ENCODE measurements at regions not wholly inside any gene's neighbourhood (a gene's known extent, or its start where the extent isn't known, plus 50 kb on each side); places are given as distances from the start of the nearest gene placed in this dataset.

DNA sequence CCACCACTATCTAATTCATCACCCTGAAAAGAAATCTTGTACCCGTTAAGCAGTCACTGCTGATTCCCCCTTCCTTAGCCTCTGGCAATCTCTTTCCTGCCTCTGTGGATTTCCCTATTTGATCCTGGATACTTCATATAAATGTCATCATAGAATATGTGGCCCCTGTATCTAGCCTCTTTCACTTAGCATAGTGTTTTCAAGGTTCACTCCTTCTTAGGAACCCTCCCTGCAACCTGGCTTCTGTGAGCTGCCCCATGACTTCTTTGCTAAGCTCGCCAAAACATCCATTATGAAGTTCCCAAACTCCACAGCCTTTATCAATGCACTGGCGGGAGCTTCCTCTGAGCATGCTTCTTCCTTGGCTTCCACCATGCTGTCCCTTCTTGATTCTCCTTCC is 70.8 kb upstream of the PDZD8 start:
- TF ChIP-seq POLR2AphosphoS5 (IDR thresholded peaks at IDR 0.05; ENCODE audit: low read depth): no peak
- TF ChIP-seq, protein P1, sequence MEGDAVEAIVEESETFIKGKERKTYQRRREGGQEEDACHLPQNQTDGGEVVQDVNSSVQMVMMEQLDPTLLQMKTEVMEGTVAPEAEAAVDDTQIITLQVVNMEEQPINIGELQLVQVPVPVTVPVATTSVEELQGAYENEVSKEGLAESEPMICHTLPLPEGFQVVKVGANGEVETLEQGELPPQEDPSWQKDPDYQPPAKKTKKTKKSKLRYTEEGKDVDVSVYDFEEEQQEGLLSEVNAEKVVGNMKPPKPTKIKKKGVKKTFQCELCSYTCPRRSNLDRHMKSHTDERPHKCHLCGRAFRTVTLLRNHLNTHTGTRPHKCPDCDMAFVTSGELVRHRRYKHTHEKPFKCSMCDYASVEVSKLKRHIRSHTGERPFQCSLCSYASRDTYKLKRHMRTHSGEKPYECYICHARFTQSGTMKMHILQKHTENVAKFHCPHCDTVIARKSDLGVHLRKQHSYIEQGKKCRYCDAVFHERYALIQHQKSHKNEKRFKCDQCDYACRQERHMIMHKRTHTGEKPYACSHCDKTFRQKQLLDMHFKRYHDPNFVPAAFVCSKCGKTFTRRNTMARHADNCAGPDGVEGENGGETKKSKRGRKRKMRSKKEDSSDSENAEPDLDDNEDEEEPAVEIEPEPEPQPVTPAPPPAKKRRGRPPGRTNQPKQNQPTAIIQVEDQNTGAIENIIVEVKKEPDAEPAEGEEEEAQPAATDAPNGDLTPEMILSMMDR (conservative IDR thresholded peaks at IDR 0.05; ENCODE audit: low read depth in 2 of 2): no peak
- TF ChIP-seq, protein P2, sequence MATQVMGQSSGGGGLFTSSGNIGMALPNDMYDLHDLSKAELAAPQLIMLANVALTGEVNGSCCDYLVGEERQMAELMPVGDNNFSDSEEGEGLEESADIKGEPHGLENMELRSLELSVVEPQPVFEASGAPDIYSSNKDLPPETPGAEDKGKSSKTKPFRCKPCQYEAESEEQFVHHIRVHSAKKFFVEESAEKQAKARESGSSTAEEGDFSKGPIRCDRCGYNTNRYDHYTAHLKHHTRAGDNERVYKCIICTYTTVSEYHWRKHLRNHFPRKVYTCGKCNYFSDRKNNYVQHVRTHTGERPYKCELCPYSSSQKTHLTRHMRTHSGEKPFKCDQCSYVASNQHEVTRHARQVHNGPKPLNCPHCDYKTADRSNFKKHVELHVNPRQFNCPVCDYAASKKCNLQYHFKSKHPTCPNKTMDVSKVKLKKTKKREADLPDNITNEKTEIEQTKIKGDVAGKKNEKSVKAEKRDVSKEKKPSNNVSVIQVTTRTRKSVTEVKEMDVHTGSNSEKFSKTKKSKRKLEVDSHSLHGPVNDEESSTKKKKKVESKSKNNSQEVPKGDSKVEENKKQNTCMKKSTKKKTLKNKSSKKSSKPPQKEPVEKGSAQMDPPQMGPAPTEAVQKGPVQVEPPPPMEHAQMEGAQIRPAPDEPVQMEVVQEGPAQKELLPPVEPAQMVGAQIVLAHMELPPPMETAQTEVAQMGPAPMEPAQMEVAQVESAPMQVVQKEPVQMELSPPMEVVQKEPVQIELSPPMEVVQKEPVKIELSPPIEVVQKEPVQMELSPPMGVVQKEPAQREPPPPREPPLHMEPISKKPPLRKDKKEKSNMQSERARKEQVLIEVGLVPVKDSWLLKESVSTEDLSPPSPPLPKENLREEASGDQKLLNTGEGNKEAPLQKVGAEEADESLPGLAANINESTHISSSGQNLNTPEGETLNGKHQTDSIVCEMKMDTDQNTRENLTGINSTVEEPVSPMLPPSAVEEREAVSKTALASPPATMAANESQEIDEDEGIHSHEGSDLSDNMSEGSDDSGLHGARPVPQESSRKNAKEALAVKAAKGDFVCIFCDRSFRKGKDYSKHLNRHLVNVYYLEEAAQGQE (IDR thresholded peaks at IDR 0.05; ENCODE audit: unreplicated experiment): no peak
